ENCODE measurements at regions not wholly inside any gene's neighbourhood (a gene's known extent, or its start where the extent isn't known, plus 50 kb on each side); places are given as distances from the start of the nearest gene placed in this dataset.

DNA sequence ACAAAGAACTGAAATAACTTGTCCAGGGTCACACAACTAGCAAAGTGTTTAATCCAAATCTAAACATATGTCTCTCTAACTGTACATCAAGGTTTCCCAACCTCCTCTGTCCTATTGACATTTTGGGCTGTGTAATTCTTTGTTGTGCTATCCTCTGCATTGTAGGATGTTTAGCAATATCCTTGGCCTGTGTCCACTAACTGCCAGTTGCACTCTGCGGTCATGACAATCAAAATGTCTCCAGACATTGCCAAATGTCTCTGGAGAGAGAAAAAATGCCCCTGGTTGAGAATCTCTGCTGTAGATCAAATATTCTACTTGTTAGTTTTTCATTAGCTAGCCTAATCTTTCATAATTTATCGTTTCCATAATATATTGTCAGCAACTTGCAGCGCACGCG lies 353.4 kb upstream of the NEGR1 start:
- no peak for TF ChIP-seq POLR2A (IDR thresholded peaks at IDR 0.05)
- TF ChIP-seq, protein P1, sequence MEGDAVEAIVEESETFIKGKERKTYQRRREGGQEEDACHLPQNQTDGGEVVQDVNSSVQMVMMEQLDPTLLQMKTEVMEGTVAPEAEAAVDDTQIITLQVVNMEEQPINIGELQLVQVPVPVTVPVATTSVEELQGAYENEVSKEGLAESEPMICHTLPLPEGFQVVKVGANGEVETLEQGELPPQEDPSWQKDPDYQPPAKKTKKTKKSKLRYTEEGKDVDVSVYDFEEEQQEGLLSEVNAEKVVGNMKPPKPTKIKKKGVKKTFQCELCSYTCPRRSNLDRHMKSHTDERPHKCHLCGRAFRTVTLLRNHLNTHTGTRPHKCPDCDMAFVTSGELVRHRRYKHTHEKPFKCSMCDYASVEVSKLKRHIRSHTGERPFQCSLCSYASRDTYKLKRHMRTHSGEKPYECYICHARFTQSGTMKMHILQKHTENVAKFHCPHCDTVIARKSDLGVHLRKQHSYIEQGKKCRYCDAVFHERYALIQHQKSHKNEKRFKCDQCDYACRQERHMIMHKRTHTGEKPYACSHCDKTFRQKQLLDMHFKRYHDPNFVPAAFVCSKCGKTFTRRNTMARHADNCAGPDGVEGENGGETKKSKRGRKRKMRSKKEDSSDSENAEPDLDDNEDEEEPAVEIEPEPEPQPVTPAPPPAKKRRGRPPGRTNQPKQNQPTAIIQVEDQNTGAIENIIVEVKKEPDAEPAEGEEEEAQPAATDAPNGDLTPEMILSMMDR (IDR thresholded peaks at IDR 0.05), result no peak

Data from uterus (tissue), 2 donors.